HG03060 (cell line): ENCODE measurements at regions not wholly inside any gene's neighbourhood (a gene's known extent, or its start where the extent isn't known, plus 50 kb on each side); places are given as distances from the start of the nearest gene placed in this dataset.

ENCODE experiments used
- ATAC-seq: cut with Tn5 transposase; IDR thresholded peaks from one replicate; pipeline ENCODE4 v1.9.1; 2021; ENCODE audit warnings: low read depth, moderate number of reproducible peaks; ENCODE audit not compliant: unreplicated experiment

DNA sequence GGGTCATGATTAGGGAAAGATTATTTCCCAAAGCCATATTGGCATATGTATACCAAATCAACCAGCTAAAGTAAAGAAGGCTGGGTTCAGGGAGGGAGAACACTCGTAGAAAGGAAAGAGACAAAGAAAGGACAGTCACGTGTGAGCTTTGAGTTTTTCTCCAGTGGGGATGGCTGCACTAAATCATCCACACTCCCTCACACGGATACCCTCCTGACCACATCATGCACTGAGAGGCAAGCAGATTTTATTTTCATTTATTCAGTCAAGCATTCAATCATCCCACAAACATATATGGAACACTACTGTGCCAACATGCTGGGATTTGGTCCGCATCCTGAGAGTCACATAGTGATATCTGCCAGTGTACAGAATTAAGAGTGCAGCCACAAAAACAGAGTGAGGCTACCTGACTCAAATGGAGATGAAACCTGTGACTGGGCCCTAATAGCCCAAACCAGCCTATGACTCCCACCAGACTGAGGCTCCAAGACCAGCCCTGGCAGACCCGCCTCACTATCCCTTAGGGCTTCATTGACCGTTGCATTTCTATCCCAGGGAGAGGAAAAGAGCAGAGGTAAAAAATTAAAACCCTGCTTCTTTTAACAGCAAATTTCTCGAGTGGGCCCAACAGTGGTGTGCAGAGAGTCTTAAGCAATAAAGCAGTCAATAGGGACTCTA, 155.9 kb downstream of the BARHL2 start:
- no peak for ATAC-seq

- no peak for ATAC-seq
Measured at GRCh38 chr1:90558754-90559378, 158.2 kb downstream of the BARHL2 start.

DNA sequence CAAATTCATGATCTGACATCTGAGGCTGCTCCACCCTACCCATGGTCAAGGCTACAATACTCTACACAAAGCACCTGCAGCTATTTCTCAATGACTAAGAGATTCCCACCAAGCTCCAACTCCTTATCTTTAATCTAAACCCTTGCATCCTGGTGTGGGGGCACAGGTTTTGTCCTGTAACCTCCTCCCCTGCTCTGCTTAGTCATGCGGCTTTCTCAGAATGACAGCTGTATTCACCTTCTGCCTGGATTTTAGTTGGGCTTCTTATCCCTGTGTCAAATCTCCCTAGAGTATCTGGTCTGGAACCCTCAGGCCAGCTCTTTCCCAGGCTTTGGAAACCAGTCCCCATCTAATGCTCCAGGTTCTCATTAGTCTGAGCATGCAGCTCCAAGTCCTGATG, 159.0 kb downstream of the BARHL2 start:
- ATAC-seq: no peak

- no peak for ATAC-seq
Measured at GRCh38 chr1:90557706-90558105, 159.4 kb downstream of the BARHL2 start.

- no peak for ATAC-seq
Measured at GRCh38 chr1:90550626-90551406, 166.3 kb downstream of the BARHL2 start.

DNA sequence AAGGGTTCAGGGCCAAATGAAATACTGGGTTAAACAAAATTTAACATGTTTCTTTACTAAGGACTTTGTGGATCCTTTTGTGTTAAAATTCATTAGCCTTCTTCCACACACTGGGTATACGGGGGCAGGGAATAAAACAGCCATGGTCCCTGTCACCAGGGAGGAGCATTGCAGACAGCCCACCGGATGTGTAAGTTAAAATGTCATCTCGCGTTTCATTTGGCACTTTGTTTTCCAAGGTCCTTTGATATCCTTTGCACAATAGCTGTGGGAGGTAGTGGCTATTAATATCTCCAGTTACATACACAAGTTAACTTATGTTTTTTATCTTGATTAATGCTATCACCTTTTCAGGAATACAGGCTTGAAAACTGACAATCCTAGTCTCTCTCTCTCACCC, 172.7 kb downstream of the BARHL2 start:
- ATAC-seq: no peak

- ATAC-seq: no peak
Measured at GRCh38 chr1:90537606-90538362, 179.3 kb downstream of the BARHL2 start.

DNA sequence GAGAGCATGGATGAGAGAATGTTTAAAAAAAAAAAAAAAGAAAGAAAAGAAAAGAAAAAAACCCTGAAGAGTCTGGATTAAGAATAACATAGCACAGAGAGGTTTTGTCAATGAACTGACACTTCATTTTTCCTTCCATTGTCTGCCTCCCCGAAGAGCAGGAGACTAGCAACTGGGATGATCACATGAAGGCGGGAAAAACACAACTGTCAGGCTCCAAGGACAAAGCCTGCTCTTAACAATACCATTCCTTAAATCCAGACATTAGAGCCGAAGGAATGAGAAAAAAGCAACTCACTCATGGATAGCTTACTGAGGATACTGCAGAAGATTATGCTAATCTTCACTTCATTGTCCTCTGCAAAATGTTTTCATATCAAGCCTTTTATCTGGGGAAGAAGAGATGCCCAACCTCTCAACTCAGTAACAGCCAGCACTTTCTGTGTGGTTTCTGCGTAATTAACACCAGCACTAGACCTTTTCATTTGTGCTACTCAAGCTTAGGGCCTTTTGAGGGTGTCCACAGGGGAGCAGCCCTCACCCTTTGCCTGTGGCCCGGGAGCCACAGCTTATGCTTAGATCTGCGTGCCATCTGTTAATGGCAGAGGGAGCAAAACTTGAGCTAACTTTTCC, 182.3 kb downstream of the BARHL2 start:
- ATAC-seq: no peak

GRCh38 chr1:90534116-90534515, 183.0 kb downstream of the BARHL2 start:
- ATAC-seq: no peak

GRCh38 chr1:90526954-90527353, 190.1 kb downstream of the BARHL2 start:
- ATAC-seq: no peak

- ATAC-seq: no peak
Measured at GRCh38 chr1:90522432-90522831, 194.7 kb downstream of the BARHL2 start.

DNA sequence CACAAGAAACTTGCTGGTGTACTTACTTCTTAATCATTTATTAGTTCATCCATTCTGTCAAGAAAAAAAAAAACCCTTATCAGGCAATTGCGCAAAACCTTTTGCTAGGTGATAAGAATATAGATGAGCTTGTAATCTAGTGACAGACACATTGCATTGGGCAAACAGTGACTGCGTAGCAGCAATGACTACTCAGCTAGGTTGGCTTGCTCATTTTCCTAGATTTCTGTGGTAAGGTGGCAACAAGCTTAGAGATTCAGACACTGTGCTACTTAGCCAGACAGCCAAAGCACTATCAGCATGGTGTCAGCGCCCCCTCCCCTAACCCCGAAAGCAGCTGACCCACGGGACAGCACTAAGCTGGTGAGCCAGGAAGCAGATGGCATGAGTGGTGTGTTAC, 203.1 kb downstream of the BARHL2 start:
- ATAC-seq: no peak

- no peak for ATAC-seq
Measured at GRCh38 chr1:90512441-90512840, 204.7 kb downstream of the BARHL2 start.

GRCh38 chr1:90510143-90510542, 207.0 kb downstream of the BARHL2 start:
- no peak for ATAC-seq

DNA sequence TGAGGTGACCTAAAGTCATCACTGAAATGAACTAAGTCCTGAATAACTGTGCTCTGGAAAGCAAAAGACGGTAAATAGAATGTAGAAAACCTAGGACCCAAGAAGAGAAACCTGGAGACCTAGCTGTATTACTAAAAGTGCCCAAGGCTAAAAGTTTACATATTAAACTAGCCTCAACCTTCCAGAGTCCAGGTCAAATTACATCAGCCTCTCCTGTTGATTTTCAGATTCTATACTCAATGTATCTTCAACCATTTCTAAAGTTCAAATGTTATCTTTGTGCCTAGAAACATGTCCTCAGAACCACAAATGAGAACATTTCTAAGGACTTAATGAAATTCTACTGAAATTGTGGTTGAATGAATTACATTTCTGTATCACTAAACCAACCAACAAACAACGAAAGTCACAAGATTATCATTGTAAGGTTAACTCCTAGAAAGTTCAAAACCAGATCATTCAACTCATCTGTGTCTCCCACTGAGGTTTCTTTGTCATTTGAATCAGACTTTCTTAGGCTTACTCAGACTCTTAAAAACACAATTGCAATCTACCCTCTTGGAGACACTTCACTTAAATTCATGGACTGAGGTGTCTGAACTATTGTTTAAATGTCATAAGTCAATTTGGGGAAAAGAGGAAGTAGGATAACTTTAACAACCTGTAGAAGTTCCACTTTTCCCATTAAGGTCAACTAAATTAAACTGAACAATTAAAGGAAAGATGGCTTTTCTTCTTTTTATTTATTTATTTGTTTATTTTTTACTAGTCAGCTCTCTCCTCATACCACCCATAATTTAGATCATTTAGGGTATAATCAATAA, 207.7 kb downstream of the BARHL2 start:
- ATAC-seq: peak; percentile 41

DNA sequence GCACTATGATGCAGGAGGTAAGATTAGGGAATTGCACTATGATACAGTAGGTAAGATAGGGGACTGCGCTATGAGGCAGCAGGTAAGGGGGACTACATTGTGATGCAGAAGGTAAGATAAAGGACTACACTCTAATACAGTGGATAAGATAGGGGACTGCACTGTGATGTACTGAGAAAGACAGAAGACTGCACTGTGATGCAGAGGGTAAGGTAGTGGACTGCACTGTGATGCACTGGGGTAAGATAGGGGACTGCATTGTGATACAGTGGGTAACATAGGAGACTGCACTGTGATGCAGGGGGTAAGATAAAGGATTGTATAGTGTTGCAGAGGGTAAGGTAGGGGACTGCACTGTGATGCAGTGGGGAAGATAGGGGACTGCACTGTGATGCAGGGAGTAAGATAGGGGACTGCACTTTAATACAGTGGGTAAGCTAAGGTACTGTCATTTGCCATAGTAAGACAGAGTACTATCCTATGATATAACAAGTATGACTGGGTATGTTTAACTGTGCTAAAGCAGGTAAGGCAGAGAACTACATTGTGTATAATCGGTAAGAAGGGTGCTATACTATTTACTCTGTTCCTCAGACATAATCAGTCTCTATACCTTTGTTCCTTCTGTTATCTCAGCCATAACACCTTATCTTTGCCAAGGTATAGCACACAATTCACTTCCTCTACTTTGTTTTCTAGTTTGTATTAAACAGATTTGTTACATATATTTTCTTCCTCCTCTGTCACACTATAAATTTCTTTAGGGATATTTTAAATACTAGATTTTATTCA, 208.5 kb downstream of the BARHL2 start:
- no peak for ATAC-seq

- no peak for ATAC-seq
Measured at GRCh38 chr1:90507173-90507572, 209.9 kb downstream of the BARHL2 start.

GRCh38 chr1:90505806-90506205, 211.3 kb downstream of the BARHL2 start:
- no peak for ATAC-seq

DNA sequence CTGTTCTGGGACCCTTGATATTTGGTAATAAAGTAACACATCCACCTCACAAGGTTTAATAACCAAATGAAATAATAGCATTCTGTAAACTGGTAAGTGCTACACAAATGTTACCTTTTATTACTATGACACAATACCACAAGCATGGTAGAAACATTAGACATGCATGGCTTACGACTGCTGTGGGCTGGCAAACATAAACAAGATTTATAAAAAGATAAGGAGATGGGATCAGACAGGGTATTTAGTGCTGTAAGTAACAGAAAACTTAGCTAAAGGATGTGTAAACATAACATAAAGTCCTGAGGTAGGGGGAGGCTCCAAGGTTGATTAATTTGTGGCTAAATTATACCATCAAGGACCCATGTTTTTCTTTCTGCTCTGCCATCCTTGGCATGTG, 212.6 kb downstream of the BARHL2 start:
- no peak for ATAC-seq
